ENCODE measurements at regions not wholly inside any gene's neighbourhood (a gene's known extent, or its start where the extent isn't known, plus 50 kb on each side); places are given as distances from the start of the nearest gene placed in this dataset.

- no peak for DNase-seq
- Histone ChIP-seq H3K79me2 (ENCODE audit: low read length) (no peaks in the 10 kb centered on the region), H4K20me1 (ENCODE audit: insufficient read depth, low read depth, low read length) (no peaks in the 10 kb centered on the region), H3K4me2 (ENCODE audit: low read depth, low read length, poor library complexity, severe bottlenecking) (no peak overlapping the region), H2AFZ (ENCODE audit: low read length) (no peak overlapping the region), H3K9me3 (ENCODE audit: low read length) (no peaks in the 10 kb centered on the region), H3K9me2 (replicated peaks; ENCODE audit: insufficient read depth, low read length) (no peaks in the 10 kb centered on the region), H3K4me3 (ENCODE audit: low read length) (no peak overlapping the region), H3K27me3 (ENCODE audit: low read length) (no peaks in the 10 kb centered on the region), H3K4me1 (ENCODE audit: low read length) (no peaks in the 10 kb centered on the region), H3K36me3 (ENCODE audit: insufficient read depth, low read length) (no peaks in the 10 kb centered on the region), H3K9ac (ENCODE audit: low read length) (no peak overlapping the region), H3K27ac (ENCODE audit: low read length) (no peak overlapping the region)
Measured at GRCh38 chr7:118085000-118085399, 99.0 kb upstream of the LSM8 start.

- no peak overlapping the region for H3K9ac ChIP-seq (ENCODE audit: low read length)
- no peaks in the 10 kb centered on the region for H3K9me3 ChIP-seq (ENCODE audit: low read length)
- H3K79me2 ChIP-seq (ENCODE audit: low read length): no peaks in the 10 kb centered on the region
- no peaks in the 10 kb centered on the region for H3K9me2 ChIP-seq (replicated peaks; ENCODE audit: insufficient read depth, low read length)
- H3K4me1 ChIP-seq (ENCODE audit: low read length): no peaks in the 10 kb centered on the region
- no peak overlapping the region for H3K4me3 ChIP-seq (ENCODE audit: low read length)
- no peaks in the 10 kb centered on the region for H4K20me1 ChIP-seq (ENCODE audit: insufficient read depth, low read depth, low read length)
- no peak overlapping the region for H2AFZ ChIP-seq (ENCODE audit: low read length)
- H3K4me2 ChIP-seq (ENCODE audit: low read depth, low read length, poor library complexity, severe bottlenecking): no peak overlapping the region
- no peak overlapping the region for H3K27ac ChIP-seq (ENCODE audit: low read length)
- H3K36me3 ChIP-seq (ENCODE audit: insufficient read depth, low read length): no peaks in the 10 kb centered on the region
- no peak for DNase-seq
- H3K27me3 ChIP-seq (ENCODE audit: low read length): no peaks in the 10 kb centered on the region
Measured at GRCh38 chr7:118087126-118087525, 96.8 kb upstream of the LSM8 start.

DNA sequence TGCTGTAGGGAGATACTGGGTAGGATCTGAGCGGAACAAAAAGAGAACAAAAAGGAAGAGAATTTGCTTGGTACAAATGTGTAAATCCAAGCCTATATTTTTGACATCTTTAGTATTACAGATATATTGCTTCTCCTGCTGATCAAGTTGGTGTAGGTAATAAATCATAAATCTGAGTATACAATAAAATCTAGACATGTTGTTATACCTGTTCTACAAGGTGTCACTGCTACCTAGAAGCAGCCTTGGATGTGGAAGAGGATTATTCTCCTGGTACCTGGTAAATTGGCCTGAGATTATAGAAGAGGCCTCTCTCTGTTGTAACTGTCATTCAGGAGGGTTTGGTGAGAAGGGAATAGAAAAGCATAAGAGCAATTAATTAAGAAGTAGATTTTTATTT is 89.9 kb upstream of the LSM8 start:
- H3K27ac ChIP-seq (ENCODE audit: low read length): no peak overlapping the region
- H3K27me3 ChIP-seq (ENCODE audit: low read length): no peaks in the 10 kb centered on the region
- no peaks in the 10 kb centered on the region for H3K9me3 ChIP-seq (ENCODE audit: low read length)
- H3K4me2 ChIP-seq (ENCODE audit: low read depth, low read length, poor library complexity, severe bottlenecking): no peak overlapping the region
- no peaks in the 10 kb centered on the region for H3K36me3 ChIP-seq (ENCODE audit: insufficient read depth, low read length)
- no peak overlapping the region for H3K4me3 ChIP-seq (ENCODE audit: low read length)
- no peaks in the 10 kb centered on the region for H3K9me2 ChIP-seq (replicated peaks; ENCODE audit: insufficient read depth, low read length)
- H3K9ac ChIP-seq (ENCODE audit: low read length): no peak overlapping the region
- DNase-seq: no peak
- H2AFZ ChIP-seq (ENCODE audit: low read length): no peak overlapping the region
- no peaks in the 10 kb centered on the region for H3K79me2 ChIP-seq (ENCODE audit: low read length)
- H4K20me1 ChIP-seq (ENCODE audit: insufficient read depth, low read depth, low read length): no peaks in the 10 kb centered on the region
- H3K4me1 ChIP-seq (ENCODE audit: low read length): no peaks in the 10 kb centered on the region

GRCh38 chr7:118104812-118105441 is 79.0 kb upstream of the LSM8 start:
- Histone ChIP-seq H2AFZ (ENCODE audit: low read length) (no peak overlapping the region), H3K9me3 (ENCODE audit: low read length) (no peaks in the 10 kb centered on the region), H3K4me2 (ENCODE audit: low read depth, low read length, poor library complexity, severe bottlenecking) (no peak overlapping the region), H3K4me1 (ENCODE audit: low read length) (no peaks in the 10 kb centered on the region), H3K9ac (ENCODE audit: low read length) (no peak overlapping the region), H3K79me2 (ENCODE audit: low read length) (no peaks in the 10 kb centered on the region), H3K9me2 (replicated peaks; ENCODE audit: insufficient read depth, low read length) (no peaks in the 10 kb centered on the region), H3K36me3 (ENCODE audit: insufficient read depth, low read length) (no peaks in the 10 kb centered on the region), H3K27ac (ENCODE audit: low read length) (no peak overlapping the region), H4K20me1 (ENCODE audit: insufficient read depth, low read depth, low read length) (no peaks in the 10 kb centered on the region), H3K27me3 (ENCODE audit: low read length) (no peaks in the 10 kb centered on the region), H3K4me3 (ENCODE audit: low read length) (no peak overlapping the region)
- DNase-seq: peak; percentile 44

GRCh38 chr7:118109607-118110006 is 74.4 kb upstream of the LSM8 start:
- no peak overlapping the region for H3K4me3 ChIP-seq (ENCODE audit: low read length)
- H2AFZ ChIP-seq (ENCODE audit: low read length): no peak overlapping the region
- H3K9me3 ChIP-seq (ENCODE audit: low read length): no peaks in the 10 kb centered on the region
- no peak overlapping the region for H3K27ac ChIP-seq (ENCODE audit: low read length)
- no peak overlapping the region for H3K4me2 ChIP-seq (ENCODE audit: low read depth, low read length, poor library complexity, severe bottlenecking)
- no peaks in the 10 kb centered on the region for H3K79me2 ChIP-seq (ENCODE audit: low read length)
- no peaks in the 10 kb centered on the region for H3K36me3 ChIP-seq (ENCODE audit: insufficient read depth, low read length)
- no peaks in the 10 kb centered on the region for H3K27me3 ChIP-seq (ENCODE audit: low read length)
- no peak for DNase-seq
- H3K9ac ChIP-seq (ENCODE audit: low read length): no peak overlapping the region
- no peaks in the 10 kb centered on the region for H3K4me1 ChIP-seq (ENCODE audit: low read length)
- H3K9me2 ChIP-seq (replicated peaks; ENCODE audit: insufficient read depth, low read length): no peaks in the 10 kb centered on the region
- H4K20me1 ChIP-seq (ENCODE audit: insufficient read depth, low read depth, low read length): no peaks in the 10 kb centered on the region

- H3K9me2 ChIP-seq (replicated peaks; ENCODE audit: insufficient read depth, low read length): no peaks in the 10 kb centered on the region
- H3K9ac ChIP-seq (ENCODE audit: low read length): no peak overlapping the region
- H3K36me3 ChIP-seq (ENCODE audit: insufficient read depth, low read length): no peaks in the 10 kb centered on the region
- H3K79me2 ChIP-seq (ENCODE audit: low read length): no peaks in the 10 kb centered on the region
- H3K4me3 ChIP-seq (ENCODE audit: low read length): no peak overlapping the region
- no peaks in the 10 kb centered on the region for H3K9me3 ChIP-seq (ENCODE audit: low read length)
- no peak overlapping the region for H3K27ac ChIP-seq (ENCODE audit: low read length)
- no peaks in the 10 kb centered on the region for H3K27me3 ChIP-seq (ENCODE audit: low read length)
- no peak overlapping the region for H3K4me2 ChIP-seq (ENCODE audit: low read depth, low read length, poor library complexity, severe bottlenecking)
- H3K4me1 ChIP-seq (ENCODE audit: low read length): no peaks in the 10 kb centered on the region
- no peaks in the 10 kb centered on the region for H4K20me1 ChIP-seq (ENCODE audit: insufficient read depth, low read depth, low read length)
- no peak for DNase-seq
- H2AFZ ChIP-seq (ENCODE audit: low read length): no peak overlapping the region
Measured at GRCh38 chr7:118110178-118110925, 73.6 kb upstream of the LSM8 start.

DNA sequence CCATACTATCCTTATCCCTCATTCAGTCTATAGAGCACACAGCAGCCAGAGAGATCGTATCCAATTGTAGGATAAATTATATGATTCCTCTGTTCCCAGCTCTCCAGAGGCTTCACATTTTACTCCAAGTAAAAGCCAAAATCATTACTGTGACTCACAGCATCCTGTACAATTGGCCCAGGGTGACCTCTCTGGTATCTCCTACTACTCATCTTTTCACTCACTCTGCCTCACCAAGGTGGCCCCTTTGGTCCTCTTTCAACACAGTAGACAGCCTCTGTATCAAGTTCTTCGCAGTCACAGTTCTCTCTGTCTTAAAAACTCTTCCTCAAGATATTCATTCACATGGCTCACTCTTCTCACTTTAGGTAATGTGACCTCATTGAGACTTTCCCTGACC is 72.6 kb upstream of the LSM8 start:
- no peak for DNase-seq
- Histone ChIP-seq H3K4me2 (ENCODE audit: low read depth, low read length, poor library complexity, severe bottlenecking) (no peak overlapping the region), H3K36me3 (ENCODE audit: insufficient read depth, low read length) (no peaks in the 10 kb centered on the region), H2AFZ (ENCODE audit: low read length) (no peak overlapping the region), H3K4me3 (ENCODE audit: low read length) (no peak overlapping the region), H3K4me1 (ENCODE audit: low read length) (no peaks in the 10 kb centered on the region), H3K9ac (ENCODE audit: low read length) (no peak overlapping the region), H3K27ac (ENCODE audit: low read length) (no peak overlapping the region), H4K20me1 (ENCODE audit: insufficient read depth, low read depth, low read length) (no peaks in the 10 kb centered on the region), H3K27me3 (ENCODE audit: low read length) (no peaks in the 10 kb centered on the region), H3K79me2 (ENCODE audit: low read length) (no peaks in the 10 kb centered on the region), H3K9me2 (replicated peaks; ENCODE audit: insufficient read depth, low read length) (no peaks in the 10 kb centered on the region), H3K9me3 (ENCODE audit: low read length) (no peaks in the 10 kb centered on the region)

DNA sequence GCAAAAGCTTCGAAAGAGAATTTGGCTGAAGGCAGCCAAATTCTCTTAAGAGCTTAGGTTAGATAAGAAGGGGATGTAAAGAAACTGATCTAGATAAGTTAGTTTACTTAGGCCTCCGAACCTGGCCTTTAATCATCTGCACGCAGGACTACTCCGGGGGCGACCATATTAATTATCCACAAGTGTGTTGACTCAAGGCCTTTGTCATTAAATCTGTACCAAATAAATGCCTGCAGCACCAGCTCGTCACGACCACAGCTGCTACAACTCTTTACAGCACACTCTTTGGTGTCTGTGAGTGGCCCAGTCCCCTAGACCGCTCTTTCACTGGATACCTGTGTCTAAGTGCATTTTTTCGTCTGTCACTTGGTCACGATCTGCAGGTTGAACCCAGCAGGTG is 69.8 kb upstream of the LSM8 start:
- no peaks in the 10 kb centered on the region for H3K4me1 ChIP-seq (ENCODE audit: low read length)
- H4K20me1 ChIP-seq (ENCODE audit: insufficient read depth, low read depth, low read length): no peaks in the 10 kb centered on the region
- no peak for DNase-seq
- no peaks in the 10 kb centered on the region for H3K9me2 ChIP-seq (replicated peaks; ENCODE audit: insufficient read depth, low read length)
- no peak overlapping the region for H3K9ac ChIP-seq (ENCODE audit: low read length)
- H3K4me3 ChIP-seq (ENCODE audit: low read length): no peak overlapping the region
- H2AFZ ChIP-seq (ENCODE audit: low read length): no peak overlapping the region
- H3K27me3 ChIP-seq (ENCODE audit: low read length): no peaks in the 10 kb centered on the region
- H3K36me3 ChIP-seq (ENCODE audit: insufficient read depth, low read length): no peaks in the 10 kb centered on the region
- H3K9me3 ChIP-seq (ENCODE audit: low read length): no peaks in the 10 kb centered on the region
- H3K27ac ChIP-seq (ENCODE audit: low read length): no peak overlapping the region
- H3K4me2 ChIP-seq (ENCODE audit: low read depth, low read length, poor library complexity, severe bottlenecking): no peak overlapping the region
- H3K79me2 ChIP-seq (ENCODE audit: low read length): no peaks in the 10 kb centered on the region

All from Karpas-422 (cell line).